Body of pancreas (tissue), 4 donors: ENCODE measurements at regions not wholly inside any gene's neighbourhood (a gene's known extent, or its start where the extent isn't known, plus 50 kb on each side); places are given as distances from the start of the nearest gene placed in this dataset.

Experiments used
- ATAC-seq: fragments of 150-250 bp; one replicate; pipeline ENCODE4 v1.9.1; 2016
- DNase-seq, 4 donors: peaks; one replicate each; pipeline ENCODE4 v3.0.0-alpha.2; 2019
- H3K27ac ChIP-seq, 4 donors: fragments of 200-600 bp; sonication (generic); 1 replicate in 3 of 4; 2 replicates in 1 of 4; pipeline versions ENCODE4 v1.5.1 to v1.6.1; 2016 to 2019; ENCODE audit warnings: mild to moderate bottlenecking in 1 of 4, mixed read lengths in 1 of 4, moderate library complexity in 1 of 4
- H3K27me3 ChIP-seq, 2 donors: fragments of 200-600 bp; sonication (generic); one replicate each; pipeline ENCODE4 v1.6.0; 2016; ENCODE audit warnings: mild to moderate bottlenecking in 1 of 2
- H3K36me3 ChIP-seq, 2 donors: fragments of 200-600 bp; sonication (generic); replicated peaks in 1 of 2; 2 replicates each; pipeline ENCODE4 v1.5.1; 2016; ENCODE audit warnings: low read depth in 2 of 2; ENCODE audit not compliant: insufficient read depth in 1 of 2
- H3K4me1 ChIP-seq: fragments of 200-600 bp; sonication (generic); one replicate; pipeline ENCODE4 v1.6.0; 2016
- H3K4me3 ChIP-seq, 2 donors: fragments of 200-600 bp; sonication (generic); 1 replicate in 1 of 2; 2 replicates in 1 of 2; pipeline ENCODE4 v1.5.1; 2016 to 2019
- H3K9me3 ChIP-seq, 3 donors: fragments of 200-600 bp; sonication (generic); 1 replicate in 2 of 3; 2 replicates in 1 of 3; pipeline ENCODE4 v1.5.1; 2016
- CTCF ChIP-seq, 7 experiments: fragments of 450-650 bp in 4 of 7; fragments of 200-600 bp in 3 of 7; sonication (generic) in 3 of 7; IDR thresholded peaks; one replicate each; pipeline ENCODE4 v1.5.1; 2016 to 2019; ENCODE audit warnings: antibody characterized with exemption in 7 of 7
- POLR2A ChIP-seq, 3 donors: fragments of 450-650 bp; IDR thresholded peaks; one replicate each; pipeline ENCODE4 v1.6.1; 2016; ENCODE audit warnings: antibody characterized with exemption in 3 of 3, mild to moderate bottlenecking in 2 of 3
- WGBS, 2 donors: methylation state at CpG; one replicate each; pipeline ENCODE4 v1.1.5; 2017; 5-methylcytosine and 5-hydroxymethylcytosine counted together
- intact Hi-C: fragments of 100-400 bp; cut with DNase I; formaldehyde crosslinking; loops from one replicate; pipeline ENCODE4 v1.15.1; 2023

- H3K27ac ChIP-seq: no peak overlapping the region
- TF ChIP-seq POLR2A (IDR thresholded peaks at IDR 0.05) (no peak), CTCF (IDR thresholded peaks at IDR 0.05) (no peak)
- no peaks in the 10 kb centered on the region for H3K36me3 ChIP-seq
- no peaks in the 10 kb centered on the region for H3K27me3 ChIP-seq
- H3K4me1 ChIP-seq: no peaks in the 10 kb centered on the region
- DNase-seq (no peak), ATAC-seq (no peak)
- H3K9me3 ChIP-seq: no peaks in the 10 kb centered on the region
- H3K4me3 ChIP-seq: no peak overlapping the region
- intact Hi-C loops: no loop called here
These were observed 80.5 kb upstream of the WARS2 start for GRCh38 chr1:119220991-119221390.

GRCh38 chr1:119222271-119222670, 81.8 kb upstream of the WARS2 start:
- H3K36me3 ChIP-seq: no peaks in the 10 kb centered on the region
- no peaks in the 10 kb centered on the region for H3K9me3 ChIP-seq
- H3K27ac ChIP-seq: no peak overlapping the region
- H3K4me1 ChIP-seq: no peaks in the 10 kb centered on the region
- 93 to 94% methylated on average over 5 of the region's 5 CpGs for WGBS, 2 donors
- no peaks in the 10 kb centered on the region for H3K27me3 ChIP-seq
- TF ChIP-seq POLR2A (IDR thresholded peaks at IDR 0.05) (no peak), CTCF (IDR thresholded peaks at IDR 0.05) (no peak)
- intact Hi-C loops: no loop called here
- no peak for DNase-seq
- no peak for ATAC-seq
- no peak overlapping the region for H3K4me3 ChIP-seq

- Histone ChIP-seq H3K27ac (no peak overlapping the region), H3K4me1 (no peaks in the 10 kb centered on the region), H3K9me3 (no peaks in the 10 kb centered on the region), H3K4me3 (no peak overlapping the region), H3K36me3 (no peaks in the 10 kb centered on the region), H3K27me3 (no peaks in the 10 kb centered on the region)
- no peak for DNase-seq
- TF ChIP-seq CTCF (IDR thresholded peaks at IDR 0.05): no peak
- TF ChIP-seq POLR2A (IDR thresholded peaks at IDR 0.05): no peak
- intact Hi-C loops: no loop called here
- ATAC-seq: no peak
These were observed 84.8 kb upstream of the WARS2 start for GRCh38 chr1:119225265-119225664.

- Histone ChIP-seq H3K27me3 (no peaks in the 10 kb centered on the region), H3K4me3 (no peak overlapping the region), H3K36me3 (no peaks in the 10 kb centered on the region), H3K27ac (no peak overlapping the region), H3K9me3 (no peaks in the 10 kb centered on the region), H3K4me1 (no peaks in the 10 kb centered on the region)
- intact Hi-C loops: no loop called here
- no peak for TF ChIP-seq POLR2A (IDR thresholded peaks at IDR 0.05)
- no peak for TF ChIP-seq CTCF (IDR thresholded peaks at IDR 0.05)
- 87 to 90% methylated on average over 2 of the region's 2 CpGs for WGBS, 2 donors
- ATAC-seq: no peak
- DNase-seq: no peak
These were observed 85.4 kb upstream of the WARS2 start for GRCh38 chr1:119225831-119226230.

GRCh38 chr1:119226321-119226720, 85.9 kb upstream of the WARS2 start:
- Histone ChIP-seq H3K4me1 (no peaks in the 10 kb centered on the region), H3K27ac (no peak overlapping the region), H3K27me3 (no peaks in the 10 kb centered on the region), H3K9me3 (no peaks in the 10 kb centered on the region), H3K36me3 (no peaks in the 10 kb centered on the region), H3K4me3 (no peak overlapping the region)
- 75 to 81% methylated on average over 1 of the region's 1 CpG for WGBS, 2 donors
- ATAC-seq (no peak), DNase-seq (no peak)
- TF ChIP-seq CTCF (IDR thresholded peaks at IDR 0.05) (no peak), POLR2A (IDR thresholded peaks at IDR 0.05) (no peak)
- intact Hi-C loops: no loop called here
